Nephron (organoid): ENCODE measurements at regions not wholly inside any gene's neighbourhood (a gene's known extent, or its start where the extent isn't known, plus 50 kb on each side); places are given as distances from the start of the nearest gene placed in this dataset.

Experiments
- H3K27ac Mint-ChIP-seq, 3 experiments: 2 replicates each; pipeline ENCODE4 v1.8.0; 2020; ENCODE audit warnings: mixed read lengths in 3 of 3, mild to moderate bottlenecking in 2 of 3, moderate library complexity in 1 of 3
- H3K27me3 Mint-ChIP-seq: 2 replicates; pipeline ENCODE4 v1.8.0; 2021; ENCODE audit warnings: low read depth, mild to moderate bottlenecking, moderate library complexity, mixed read lengths
- H3K36me3 Mint-ChIP-seq: 2 replicates; pipeline ENCODE4 v1.8.0; 2020; ENCODE audit warnings: low read depth, mixed read lengths
- H3K4me1 Mint-ChIP-seq: 2 replicates; pipeline ENCODE4 v1.8.0; 2020; ENCODE audit warnings: mixed read lengths
- H3K4me3 Mint-ChIP-seq, 3 experiments: 2 replicates each; pipeline ENCODE4 v1.8.0; 2020; ENCODE audit warnings: mild to moderate bottlenecking in 3 of 3, mixed read lengths in 3 of 3, moderate library complexity in 2 of 3
- H3K9me3 Mint-ChIP-seq: 2 replicates; pipeline ENCODE4 v1.8.0; 2020; ENCODE audit warnings: mixed read lengths
- CTCF ChIP-seq, 3 experiments: fragments of 200-600 bp; sonication (generic); IDR thresholded peaks; one replicate each; pipeline ENCODE4 v1.5.0; 2021; ENCODE audit warnings: antibody characterized with exemption in 3 of 3; ENCODE audit not compliant: unreplicated experiment in 3 of 3

DNA sequence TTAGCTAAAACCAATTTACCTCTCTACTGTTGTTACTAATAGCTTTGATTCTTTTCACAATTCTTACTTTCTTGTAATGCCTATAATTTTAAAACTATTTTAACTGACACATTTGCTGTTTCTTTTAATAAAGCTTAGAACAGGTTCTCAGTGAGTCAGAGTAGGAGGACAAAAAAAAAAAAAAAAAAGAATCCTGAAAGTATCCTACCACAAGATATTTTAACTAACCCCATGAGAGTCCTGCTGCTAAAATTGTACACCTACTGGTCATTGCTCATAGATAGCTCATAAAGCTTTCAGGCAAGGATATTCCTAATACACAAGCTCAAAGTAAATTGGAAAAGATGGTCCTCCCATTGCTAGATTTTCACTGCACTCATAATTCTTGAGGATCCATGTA, 301.0 kb downstream of the CENPW start:
- H3K27me3 Mint-ChIP-seq: no peaks in the 10 kb centered on the region
- peaks cover 13% of the 10 kb centered on the region for H3K4me1 Mint-ChIP-seq
- no peaks in the 10 kb centered on the region for H3K36me3 Mint-ChIP-seq
- TF ChIP-seq CTCF (IDR thresholded peaks at IDR 0.05; ENCODE audit: unreplicated experiment in 3 of 3): no peak
- H3K4me3 Mint-ChIP-seq: no peak overlapping the region
- H3K27ac Mint-ChIP-seq: peak overlapping the region in 2 of 3 experiments; percentile 44 to 59
- peaks cover 8% of the 10 kb centered on the region for H3K9me3 Mint-ChIP-seq

- Mint-ChIP-seq H3K36me3 (no peaks in the 10 kb centered on the region), H3K27ac (peak overlapping the region in 2 of 3 experiments; percentile 11 to 16), H3K27me3 (no peaks in the 10 kb centered on the region), H3K4me1 (peaks cover 13% of the 10 kb centered on the region), H3K4me3 (no peak overlapping the region), H3K9me3 (peaks cover 8% of the 10 kb centered on the region)
- TF ChIP-seq CTCF (IDR thresholded peaks at IDR 0.05; ENCODE audit: unreplicated experiment in 3 of 3): no peak
Measured at GRCh38 chr6:126641641-126642040, 301.7 kb downstream of the CENPW start.

GRCh38 chr6:126643352-126643751, 303.4 kb downstream of the CENPW start:
- no peak overlapping the region for H3K4me3 Mint-ChIP-seq
- H3K27ac Mint-ChIP-seq: no peak overlapping the region
- no peaks in the 10 kb centered on the region for H3K36me3 Mint-ChIP-seq
- H3K27me3 Mint-ChIP-seq: no peaks in the 10 kb centered on the region
- H3K9me3 Mint-ChIP-seq: peaks cover 8% of the 10 kb centered on the region
- no peak for TF ChIP-seq CTCF (IDR thresholded peaks at IDR 0.05; ENCODE audit: unreplicated experiment in 3 of 3)
- peaks cover 13% of the 10 kb centered on the region for H3K4me1 Mint-ChIP-seq

DNA sequence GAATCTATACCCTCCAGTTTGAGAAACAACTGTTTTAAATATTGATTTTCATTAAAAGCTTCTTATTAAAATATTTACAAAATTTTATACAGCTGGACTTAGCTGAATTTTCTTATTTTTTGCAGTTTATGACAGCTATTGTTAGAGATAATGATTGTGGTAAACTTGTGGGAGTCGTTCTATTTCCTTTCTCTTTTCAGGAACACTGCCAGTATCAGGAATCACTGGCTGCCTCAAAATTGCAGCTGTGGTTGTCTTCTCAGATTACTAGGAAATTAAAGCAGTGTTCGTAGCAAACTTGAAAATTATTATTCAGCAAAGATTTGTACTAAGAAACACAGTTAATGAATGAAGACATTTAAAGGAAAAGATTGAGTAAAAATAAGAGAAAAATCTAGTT, 311.0 kb downstream of the CENPW start:
- peak overlapping the region; percentile 58 to 91 (median 89) for H3K27ac Mint-ChIP-seq
- no peak for TF ChIP-seq CTCF (IDR thresholded peaks at IDR 0.05; ENCODE audit: unreplicated experiment in 3 of 3)
- H3K4me1 Mint-ChIP-seq: peaks cover 21% of the 10 kb centered on the region
- H3K9me3 Mint-ChIP-seq: peaks cover 19% of the 10 kb centered on the region
- H3K36me3 Mint-ChIP-seq: peaks cover 13% of the 10 kb centered on the region
- H3K4me3 Mint-ChIP-seq: peak overlapping the region in 1 of 3 experiments; percentile 16
- H3K27me3 Mint-ChIP-seq: no peaks in the 10 kb centered on the region

DNA sequence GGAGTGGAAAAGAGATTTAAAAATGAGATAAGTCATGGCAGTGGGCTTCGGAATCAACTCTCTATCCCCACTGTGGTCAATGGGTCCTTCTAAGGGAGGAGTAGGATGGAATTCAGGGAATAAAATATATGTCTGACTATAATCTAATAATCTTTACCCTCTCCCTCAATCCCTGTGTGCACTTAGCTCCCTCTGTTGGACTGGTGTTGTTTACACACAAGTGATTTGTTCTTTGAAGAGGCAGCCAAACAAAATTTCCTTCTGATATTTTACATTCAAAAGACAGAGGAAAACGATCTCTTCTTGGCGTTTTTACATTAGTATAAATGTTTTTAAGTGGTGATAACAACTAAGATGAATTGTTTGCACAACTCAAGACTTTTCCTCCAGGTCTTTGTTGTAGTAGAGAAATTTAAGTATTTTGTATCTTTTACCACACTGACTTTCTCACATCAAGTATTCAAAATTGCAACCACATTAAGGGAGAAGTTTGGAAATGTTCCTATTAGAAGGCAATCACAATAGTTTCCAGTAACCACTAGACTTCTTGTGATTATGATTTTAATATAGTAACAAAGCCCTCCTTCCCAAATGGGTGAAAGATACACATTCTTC, 317.8 kb downstream of the CENPW start:
- Mint-ChIP-seq H3K27ac (peak overlapping the region in 2 of 3 experiments; percentile 68 to 75), H3K9me3 (peaks cover 17% of the 10 kb centered on the region), H3K4me1 (peaks cover 12% of the 10 kb centered on the region), H3K27me3 (no peaks in the 10 kb centered on the region), H3K36me3 (peaks cover 10% of the 10 kb centered on the region), H3K4me3 (no peak overlapping the region)
- TF ChIP-seq CTCF (IDR thresholded peaks at IDR 0.05; ENCODE audit: unreplicated experiment in 3 of 3): peak; percentile 39 to 50 (median 41)

GRCh38 chr6:126660376-126660775, 320.5 kb downstream of the CENPW start:
- Mint-ChIP-seq H3K36me3 (no peaks in the 10 kb centered on the region), H3K4me1 (peaks cover 20% of the 10 kb centered on the region), H3K27ac (no peak overlapping the region), H3K9me3 (peaks cover 4% of the 10 kb centered on the region), H3K27me3 (no peaks in the 10 kb centered on the region), H3K4me3 (no peak overlapping the region)
- TF ChIP-seq CTCF (IDR thresholded peaks at IDR 0.05; ENCODE audit: unreplicated experiment in 3 of 3): no peak
